ENCODE measurements at regions not wholly inside any gene's neighbourhood (a gene's known extent, or its start where the extent isn't known, plus 50 kb on each side); places are given as distances from the start of the nearest gene placed in this dataset.

- Mint-ChIP-seq H3K36me3 (no peaks in the 10 kb centered on the region), H3K27ac (no peak overlapping the region)
- POLR2A ChIA-PET, result no interaction called here
Measured at GRCh38 chr16:9534759-9535158, 443.3 kb downstream of the HAPSTR1 start.

DNA sequence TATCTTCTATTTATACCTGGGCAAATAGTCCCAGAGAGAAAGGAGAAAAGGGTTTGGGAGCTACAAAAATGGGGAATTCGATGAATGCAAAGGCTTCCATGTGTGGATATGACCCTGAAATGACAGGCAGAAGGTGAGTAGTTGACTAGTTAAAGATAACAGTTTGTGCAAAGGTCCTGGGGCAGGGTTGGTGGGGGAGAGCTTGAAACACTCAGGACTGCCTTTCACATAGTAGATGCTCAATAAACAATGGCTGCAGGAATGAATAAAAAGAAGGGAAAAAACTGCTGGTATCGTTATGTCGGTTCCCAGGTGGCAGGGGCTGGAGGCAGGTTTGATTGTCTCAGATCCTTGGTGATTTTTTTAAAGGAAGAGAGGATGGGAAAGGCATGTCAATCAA, 445.5 kb downstream of the HAPSTR1 start:
- DNase-seq, result no peak

More at GRCh38 chr16:9534759-9535158, 443.3 kb downstream of the HAPSTR1 start:
- CTCF ChIA-PET, result no interaction called here
- Mint-ChIP-seq H3K9me3 (peaks cover 4 to 40% (median 15%) of the 10 kb centered on the region in 11 donors), H3K27me3 (no peaks in the 10 kb centered on the region), H3K4me3 (no peak overlapping the region), H3K4me1 (peaks cover 0 to 1% (median 0%) of the 10 kb centered on the region in 7 donors)
- no peaks in the 10 kb centered on the region for H3K27me3 ChIP-seq (ENCODE audit: control insufficient read depth in 2 of 2, insufficient read depth in 2 of 2, low read length in 2 of 2)
- H3K36me3 ChIP-seq (ENCODE audit: control insufficient read depth in 2 of 3, insufficient read depth in 3 of 3, low read length in 3 of 3), result no peaks in the 10 kb centered on the region
- H3K27ac ChIP-seq (ENCODE audit: low read depth, low read length), result no peak overlapping the region
- H3K9me3 ChIP-seq (ENCODE audit: control insufficient read depth in 2 of 3, low read length in 3 of 3), result peaks cover 0 to 4% (median 0%) of the 10 kb centered on the region in 3 experiments
- intact Hi-C loops (cut with micrococcal nuclease), result no loop called here
- H3K4me3 ChIP-seq (ENCODE audit: low read length), result no peak overlapping the region
- ATAC-seq, result no peak
- no peaks in the 10 kb centered on the region for H3K4me1 ChIP-seq (ENCODE audit: control insufficient read depth in 2 of 2, insufficient read depth in 2 of 2, low read length in 2 of 2)
- no peak for DNase-seq

DNA sequence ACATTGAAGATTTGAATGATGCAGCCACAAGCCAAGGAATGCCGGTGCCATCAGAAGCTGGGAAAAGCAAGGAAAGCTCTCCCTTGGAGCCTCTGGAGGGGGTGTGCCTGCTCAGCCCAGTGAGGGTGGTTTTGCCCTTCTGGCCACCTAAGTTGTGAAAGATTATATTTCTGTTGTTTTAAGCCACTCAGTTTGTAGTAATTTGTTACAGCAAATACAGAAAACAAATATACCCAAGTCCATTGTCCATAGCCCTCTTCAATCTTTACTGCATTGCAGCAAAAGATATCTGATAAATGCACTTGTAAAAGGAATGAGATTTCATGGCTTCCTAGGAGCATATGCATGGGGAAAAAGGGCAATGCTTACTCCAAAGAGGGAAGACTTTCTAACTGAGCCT, 447.9 kb downstream of the HAPSTR1 start:
- ATAC-seq, result no peak
- intact Hi-C loops (cut with micrococcal nuclease), result no loop called here
- H3K9me3 ChIP-seq (ENCODE audit: control insufficient read depth in 2 of 3, low read length in 3 of 3), result no peaks in the 10 kb centered on the region
- H3K9me3 Mint-ChIP-seq, result peaks cover 4 to 21% (median 13%) of the 10 kb centered on the region in 11 donors
- H3K27ac ChIP-seq (ENCODE audit: low read depth, low read length), result no peak overlapping the region
- no peak overlapping the region for H3K4me3 Mint-ChIP-seq
- H3K27ac Mint-ChIP-seq, result no peak overlapping the region
- H3K27me3 Mint-ChIP-seq, result no peaks in the 10 kb centered on the region
- no peaks in the 10 kb centered on the region for H3K36me3 Mint-ChIP-seq
- H3K4me1 Mint-ChIP-seq, result peaks cover 0 to 3% (median 0%) of the 10 kb centered on the region in 7 donors
- no peaks in the 10 kb centered on the region for H3K27me3 ChIP-seq (ENCODE audit: control insufficient read depth in 2 of 2, insufficient read depth in 2 of 2, low read length in 2 of 2)
- no peak overlapping the region for H3K4me3 ChIP-seq (ENCODE audit: low read length)
- no peak for DNase-seq
- H3K36me3 ChIP-seq (ENCODE audit: control insufficient read depth in 2 of 3, insufficient read depth in 3 of 3, low read length in 3 of 3), result no peaks in the 10 kb centered on the region
- ChIA-PET CTCF (no interaction called here), POLR2A (no interaction called here)
- H3K4me1 ChIP-seq (ENCODE audit: control insufficient read depth in 2 of 2, insufficient read depth in 2 of 2, low read length in 2 of 2), result no peaks in the 10 kb centered on the region

More for the DNA sequence above, 445.5 kb downstream of the HAPSTR1 start:
- Histone ChIP-seq H3K36me3 (ENCODE audit: control insufficient read depth in 2 of 3, insufficient read depth in 3 of 3, low read length in 3 of 3) (no peaks in the 10 kb centered on the region), H3K9me3 (ENCODE audit: control insufficient read depth in 2 of 3, low read length in 3 of 3) (peaks cover 0 to 4% (median 0%) of the 10 kb centered on the region in 3 experiments), H3K27me3 (ENCODE audit: control insufficient read depth in 2 of 2, insufficient read depth in 2 of 2, low read length in 2 of 2) (no peaks in the 10 kb centered on the region), H3K4me3 (ENCODE audit: low read length) (no peak overlapping the region), H3K27ac (ENCODE audit: low read depth, low read length) (no peak overlapping the region), H3K4me1 (ENCODE audit: control insufficient read depth in 2 of 2, insufficient read depth in 2 of 2, low read length in 2 of 2) (no peaks in the 10 kb centered on the region)
- Mint-ChIP-seq H3K4me1 (peaks cover 0 to 1% (median 0%) of the 10 kb centered on the region in 7 donors), H3K4me3 (no peak overlapping the region), H3K9me3 (peaks cover 4 to 32% (median 15%) of the 10 kb centered on the region in 11 donors), H3K36me3 (no peaks in the 10 kb centered on the region), H3K27ac (no peak overlapping the region), H3K27me3 (no peaks in the 10 kb centered on the region)
- ATAC-seq, result no peak
- CTCF ChIA-PET, result no interaction called here
- POLR2A ChIA-PET, result no interaction called here
- intact Hi-C loops (cut with micrococcal nuclease), result no loop called here

DNA sequence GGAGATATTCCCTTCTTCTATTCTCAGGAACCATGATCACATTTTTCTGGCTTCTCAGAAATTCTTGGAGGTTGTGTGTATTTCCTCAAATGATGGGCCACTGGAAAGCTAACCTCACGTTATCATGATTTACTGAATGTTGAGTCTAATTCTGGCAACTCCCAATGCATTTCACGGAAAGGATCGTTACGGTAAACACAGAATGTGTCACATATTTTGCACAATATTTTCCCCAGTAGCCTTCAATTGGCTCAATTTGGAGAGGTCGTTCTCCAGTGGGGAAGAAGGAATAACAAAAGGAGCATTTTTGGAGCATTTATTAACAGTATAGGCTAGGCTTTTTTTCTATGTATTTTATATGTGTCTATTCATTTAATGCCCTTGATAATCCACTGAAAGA, 450.3 kb downstream of the HAPSTR1 start:
- Mint-ChIP-seq H3K36me3 (no peaks in the 10 kb centered on the region), H3K9me3 (peaks cover 0 to 16% (median 10%) of the 10 kb centered on the region in 11 donors), H3K27me3 (peaks cover 0 to 6% (median 0%) of the 10 kb centered on the region in 5 donors), H3K4me3 (no peak overlapping the region), H3K27ac (no peak overlapping the region), H3K4me1 (peaks cover 0 to 3% (median 0%) of the 10 kb centered on the region in 7 donors)
- ChIA-PET CTCF (no interaction called here), POLR2A (no interaction called here)
- H3K9me3 ChIP-seq (ENCODE audit: control insufficient read depth in 2 of 3, low read length in 3 of 3), result no peaks in the 10 kb centered on the region
- no peak for DNase-seq
- no peak for ATAC-seq
- intact Hi-C loops (cut with micrococcal nuclease), result no loop called here
- H3K36me3 ChIP-seq (ENCODE audit: control insufficient read depth in 2 of 3, insufficient read depth in 3 of 3, low read length in 3 of 3), result no peaks in the 10 kb centered on the region
- H3K27ac ChIP-seq (ENCODE audit: low read depth, low read length), result no peak overlapping the region
- no peaks in the 10 kb centered on the region for H3K27me3 ChIP-seq (ENCODE audit: control insufficient read depth in 2 of 2, insufficient read depth in 2 of 2, low read length in 2 of 2)
- H3K4me3 ChIP-seq (ENCODE audit: low read length), result no peak overlapping the region
- no peaks in the 10 kb centered on the region for H3K4me1 ChIP-seq (ENCODE audit: control insufficient read depth in 2 of 2, insufficient read depth in 2 of 2, low read length in 2 of 2)

DNA sequence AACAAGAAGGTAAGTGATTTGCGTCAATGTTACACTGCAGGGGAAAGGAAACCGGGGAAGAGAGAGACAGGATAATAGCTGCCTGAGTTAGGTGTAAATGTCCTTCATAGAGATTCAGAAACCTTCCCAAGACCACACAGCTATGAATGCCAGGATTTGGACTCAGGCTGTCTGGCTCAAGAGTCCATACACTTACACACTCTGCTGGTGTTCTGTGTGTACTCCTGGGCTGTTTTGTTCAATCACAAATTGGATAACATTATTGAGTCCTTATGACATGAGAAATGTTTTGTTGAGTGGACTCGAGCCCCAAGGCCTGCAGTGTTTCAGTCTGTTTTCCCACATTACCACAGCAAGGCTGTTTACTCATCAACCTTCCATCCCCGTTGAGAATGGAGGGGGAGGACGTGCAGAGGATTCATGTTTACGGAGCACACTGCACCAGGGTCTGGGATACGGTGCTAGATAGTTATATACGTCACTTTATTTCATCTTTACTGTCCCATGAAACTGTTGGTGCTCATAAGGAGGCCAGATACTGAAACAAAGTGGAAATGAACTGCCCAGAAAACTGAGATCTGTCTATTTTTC, 450.8 kb downstream of the HAPSTR1 start:
- no peaks in the 10 kb centered on the region for H3K9me3 ChIP-seq (ENCODE audit: control insufficient read depth in 2 of 3, low read length in 3 of 3)
- H3K9me3 Mint-ChIP-seq, result peaks cover 0 to 11% (median 5%) of the 10 kb centered on the region in 11 donors
- ATAC-seq (no peak), DNase-seq (no peak)
- no peaks in the 10 kb centered on the region for H3K36me3 Mint-ChIP-seq
- peaks cover 0 to 6% (median 0%) of the 10 kb centered on the region in 5 donors for H3K27me3 Mint-ChIP-seq
- H3K4me3 ChIP-seq (ENCODE audit: low read length), result no peak overlapping the region
- no peaks in the 10 kb centered on the region for H3K36me3 ChIP-seq (ENCODE audit: control insufficient read depth in 2 of 3, insufficient read depth in 3 of 3, low read length in 3 of 3)
- H3K4me1 Mint-ChIP-seq, result peaks cover 0 to 3% (median 0%) of the 10 kb centered on the region in 7 donors
- H3K27ac ChIP-seq (ENCODE audit: low read depth, low read length), result no peak overlapping the region
- no peak overlapping the region for H3K4me3 Mint-ChIP-seq
- H3K4me1 ChIP-seq (ENCODE audit: control insufficient read depth in 2 of 2, insufficient read depth in 2 of 2, low read length in 2 of 2), result no peaks in the 10 kb centered on the region
- no peak overlapping the region for H3K27ac Mint-ChIP-seq
- ChIA-PET POLR2A (no interaction called here), CTCF (no interaction called here)
- no peaks in the 10 kb centered on the region for H3K27me3 ChIP-seq (ENCODE audit: control insufficient read depth in 2 of 2, insufficient read depth in 2 of 2, low read length in 2 of 2)
- intact Hi-C loops (cut with micrococcal nuclease), result no loop called here

- no peak overlapping the region for H3K4me3 ChIP-seq (ENCODE audit: low read length)
- ChIA-PET POLR2A (no interaction called here), CTCF (no interaction called here)
- DNase-seq, result no peak
- no peak for ATAC-seq
- Mint-ChIP-seq H3K27ac (no peak overlapping the region), H3K9me3 (peaks cover 0 to 10% (median 7%) of the 10 kb centered on the region in 11 donors), H3K36me3 (no peaks in the 10 kb centered on the region), H3K4me3 (no peak overlapping the region), H3K4me1 (peaks cover 0 to 1% (median 0%) of the 10 kb centered on the region in 7 donors), H3K27me3 (peaks cover 0 to 6% (median 0%) of the 10 kb centered on the region in 5 donors)
- no peaks in the 10 kb centered on the region for H3K27me3 ChIP-seq (ENCODE audit: control insufficient read depth in 2 of 2, insufficient read depth in 2 of 2, low read length in 2 of 2)
- H3K4me1 ChIP-seq (ENCODE audit: control insufficient read depth in 2 of 2, insufficient read depth in 2 of 2, low read length in 2 of 2), result no peaks in the 10 kb centered on the region
- no peaks in the 10 kb centered on the region for H3K36me3 ChIP-seq (ENCODE audit: control insufficient read depth in 2 of 3, insufficient read depth in 3 of 3, low read length in 3 of 3)
- intact Hi-C loops (cut with micrococcal nuclease), result no loop called here
- no peak overlapping the region for H3K27ac ChIP-seq (ENCODE audit: low read depth, low read length)
- no peaks in the 10 kb centered on the region for H3K9me3 ChIP-seq (ENCODE audit: control insufficient read depth in 2 of 3, low read length in 3 of 3)
Measured at GRCh38 chr16:9545522-9546437, 454.3 kb downstream of the HAPSTR1 start.
